ENCODE measurements at regions not wholly inside any gene's neighbourhood (a gene's known extent, or its start where the extent isn't known, plus 50 kb on each side); places are given as distances from the start of the nearest gene placed in this dataset.

- Mint-ChIP-seq H3K9me3 (no peaks in the 10 kb centered on the region), H3K27me3 (ENCODE audit: insufficient read depth, low read depth, poor library complexity) (no peaks in the 10 kb centered on the region)
These were observed 1485.5 kb downstream of the TECRL start for GRCh38 chr4:62923783-62924182.

More at GRCh38 chr4:62923783-62924182, 1485.5 kb downstream of the TECRL start:
- H3K27ac Mint-ChIP-seq, result no peak overlapping the region
- DNase-seq (ENCODE audit: low spot score) (no peak), ATAC-seq (no peak)
- Histone ChIP-seq H3K4me2 (no peak overlapping the region), H3K36me3 (ENCODE audit: insufficient read depth) (no peaks in the 10 kb centered on the region), H3K4me3 (no peak overlapping the region), H3F3A (replicated peaks; ENCODE audit: low read depth) (no peaks in the 10 kb centered on the region), H3K9me2 (ENCODE audit: insufficient read depth) (no peaks in the 10 kb centered on the region), H2AFZ (no peak overlapping the region), H3K27me3 (ENCODE audit: insufficient read depth) (no peaks in the 10 kb centered on the region), H3K79me2 (replicated peaks; ENCODE audit: insufficient read depth) (no peaks in the 10 kb centered on the region), H4K20me1 (replicated peaks; ENCODE audit: insufficient read depth) (no peaks in the 10 kb centered on the region), H3K4me1 (ENCODE audit: insufficient read depth) (no peaks in the 10 kb centered on the region), H3K27ac (ENCODE audit: low read depth) (no peak overlapping the region)
- H3K4me3 Mint-ChIP-seq, result no peak overlapping the region
- H3K4me1 Mint-ChIP-seq, result no peaks in the 10 kb centered on the region
- no peaks in the 10 kb centered on the region for H3K36me3 Mint-ChIP-seq (ENCODE audit: low read depth)
- TF ChIP-seq REST (IDR thresholded peaks at IDR 0.05; ENCODE audit: unreplicated experiment) (no peak), NANOG (IDR thresholded peaks at IDR 0.05; ENCODE audit: borderline replicate concordance) (no peak), ZNF331 (CRISPR knock-in tag; IDR thresholded peaks at IDR 0.05; ENCODE audit: low read depth) (no peak), CTCF (conservative IDR thresholded peaks at IDR 0.05; ENCODE audit: low read depth in 2 of 2) (no peak), ETS1 (IDR thresholded peaks at IDR 0.05) (no peak), STAT1 (IDR thresholded peaks at IDR 0.05; ENCODE audit: unreplicated experiment) (no peak)
